Panc1 (cell line): ENCODE measurements at regions not wholly inside any gene's neighbourhood (a gene's known extent, or its start where the extent isn't known, plus 50 kb on each side); places are given as distances from the start of the nearest gene placed in this dataset.

Experiments
- CTCF ChIP-seq: fragments of 450-650 bp; IDR thresholded peaks from 2 replicates; pipeline ENCODE4 v1.5.1; 2017; ENCODE audit warnings: mild to moderate bottlenecking
- POLR2AphosphoS5 ChIP-seq: IDR thresholded peaks from 2 replicates; pipeline ENCODE4 v1.6.1; 2012; ENCODE audit warnings: mild to moderate bottlenecking, low read depth, low read length, moderate library complexity
- REST ChIP-seq, 2 experiments: IDR thresholded peaks; 2 replicates each; pipeline ENCODE4 v1.6.1; 2011 to 2012; ENCODE audit warnings: low read depth in 2 of 2, control low read depth in 1 of 2, low read length in 1 of 2, mild to moderate bottlenecking in 1 of 2, moderate library complexity in 1 of 2; ENCODE audit not compliant: insufficient read depth in 1 of 2
- SIN3A ChIP-seq: IDR thresholded peaks from 2 replicates; pipeline ENCODE4 v1.6.1; 2012; ENCODE audit warnings: low read depth, mild to moderate bottlenecking, low read length, moderate library complexity, borderline replicate concordance; ENCODE audit not compliant: insufficient read depth
- TCF7L2 ChIP-seq: IDR thresholded peaks from 2 replicates; pipeline ENCODE4 v1.6.1; 2011; ENCODE audit warnings: mild to moderate bottlenecking, low read depth, low read length, inconsistent platforms

- TF ChIP-seq CTCF (no peak), TCF7L2 (no peak), SIN3A (no peak), POLR2AphosphoS5 (no peak), REST (IDR thresholded peaks at IDR 0.05; ENCODE audit: insufficient read depth in 1 of 2, low read depth in 2 of 2, low read length in 1 of 2) (no peak)
Measured at GRCh38 chr14:98323836-98324235, 948.2 kb downstream of the BCL11B start.
